ENCODE measurements at regions not wholly inside any gene's neighbourhood (a gene's known extent, or its start where the extent isn't known, plus 50 kb on each side); places are given as distances from the start of the nearest gene placed in this dataset.

DNA sequence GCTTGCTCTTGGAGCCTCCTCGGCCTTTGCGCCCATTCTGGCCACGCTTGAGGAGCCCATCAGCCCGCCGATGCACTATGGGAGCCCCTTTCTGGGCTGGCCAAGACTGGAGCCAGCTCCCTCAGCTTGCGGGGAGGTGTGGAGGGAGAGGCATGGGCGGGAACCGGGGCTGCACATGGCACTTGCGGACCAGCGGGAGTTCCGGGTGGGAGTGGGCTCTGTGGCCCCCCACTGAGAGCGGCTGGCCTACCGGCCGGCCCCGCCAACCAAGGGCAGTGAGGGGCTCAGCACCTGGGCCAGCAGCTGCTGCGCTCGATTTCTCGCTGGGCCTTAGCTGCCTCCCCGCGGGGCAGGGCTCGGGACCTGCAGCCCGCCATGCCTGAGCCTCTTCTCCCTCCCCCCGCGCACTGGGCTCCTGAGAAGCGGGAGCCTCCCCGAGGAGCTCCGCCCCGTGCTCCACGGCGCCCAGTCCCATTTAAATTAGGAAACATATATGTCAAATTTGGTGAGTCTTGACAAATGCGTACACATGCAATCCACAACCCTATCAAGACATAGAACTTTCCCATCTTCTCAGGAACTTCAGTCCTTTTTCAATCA lies 97.6 kb upstream of the CNTN3 start:
- TF ChIP-seq, protein P1, sequence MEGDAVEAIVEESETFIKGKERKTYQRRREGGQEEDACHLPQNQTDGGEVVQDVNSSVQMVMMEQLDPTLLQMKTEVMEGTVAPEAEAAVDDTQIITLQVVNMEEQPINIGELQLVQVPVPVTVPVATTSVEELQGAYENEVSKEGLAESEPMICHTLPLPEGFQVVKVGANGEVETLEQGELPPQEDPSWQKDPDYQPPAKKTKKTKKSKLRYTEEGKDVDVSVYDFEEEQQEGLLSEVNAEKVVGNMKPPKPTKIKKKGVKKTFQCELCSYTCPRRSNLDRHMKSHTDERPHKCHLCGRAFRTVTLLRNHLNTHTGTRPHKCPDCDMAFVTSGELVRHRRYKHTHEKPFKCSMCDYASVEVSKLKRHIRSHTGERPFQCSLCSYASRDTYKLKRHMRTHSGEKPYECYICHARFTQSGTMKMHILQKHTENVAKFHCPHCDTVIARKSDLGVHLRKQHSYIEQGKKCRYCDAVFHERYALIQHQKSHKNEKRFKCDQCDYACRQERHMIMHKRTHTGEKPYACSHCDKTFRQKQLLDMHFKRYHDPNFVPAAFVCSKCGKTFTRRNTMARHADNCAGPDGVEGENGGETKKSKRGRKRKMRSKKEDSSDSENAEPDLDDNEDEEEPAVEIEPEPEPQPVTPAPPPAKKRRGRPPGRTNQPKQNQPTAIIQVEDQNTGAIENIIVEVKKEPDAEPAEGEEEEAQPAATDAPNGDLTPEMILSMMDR (IDR thresholded peaks at IDR 0.05): no peak
- no peak for TF ChIP-seq POLR2A (IDR thresholded peaks at IDR 0.05)
